Stimulated activated CD4-positive, alpha-beta T cell treated with anti-CD3 and anti-CD28 coated beads, Interleukin-12 subunit alpha, Interleukin-12 subunit beta, amount 100 ng/mL, for 48 hours (primary cell): ENCODE measurements at regions not wholly inside any gene's neighbourhood (a gene's known extent, or its start where the extent isn't known, plus 50 kb on each side); places are given as distances from the start of the nearest gene placed in this dataset.

ENCODE experiments used
- DNase-seq, 3 donors: peaks; one replicate each; pipeline ENCODE4 v3.0.0-alpha.2; 2020; ENCODE audit warnings: low read depth in 2 of 3, low spot score in 1 of 3

DNA sequence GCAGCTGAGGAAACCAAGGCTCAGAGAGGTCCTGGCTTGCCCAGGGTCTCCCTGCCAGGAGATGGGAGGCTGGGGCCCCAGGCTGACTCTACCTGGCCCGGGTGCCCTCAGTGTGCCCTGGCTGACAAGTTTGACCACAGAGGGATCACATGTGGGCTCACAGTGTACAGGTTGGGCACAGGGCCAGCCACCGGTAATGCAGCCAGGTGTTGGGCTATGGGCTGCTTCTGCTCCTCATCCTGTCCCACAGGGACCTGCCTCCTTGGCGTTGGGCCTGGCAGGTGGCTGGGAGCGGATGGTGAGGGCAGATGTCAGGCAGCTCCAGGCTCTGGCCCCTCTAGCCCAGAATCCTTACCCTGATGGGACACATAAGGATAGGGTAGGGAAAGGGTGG, 250.5 kb downstream of the LOXHD1 start:
- DNase-seq: no peak

DNA sequence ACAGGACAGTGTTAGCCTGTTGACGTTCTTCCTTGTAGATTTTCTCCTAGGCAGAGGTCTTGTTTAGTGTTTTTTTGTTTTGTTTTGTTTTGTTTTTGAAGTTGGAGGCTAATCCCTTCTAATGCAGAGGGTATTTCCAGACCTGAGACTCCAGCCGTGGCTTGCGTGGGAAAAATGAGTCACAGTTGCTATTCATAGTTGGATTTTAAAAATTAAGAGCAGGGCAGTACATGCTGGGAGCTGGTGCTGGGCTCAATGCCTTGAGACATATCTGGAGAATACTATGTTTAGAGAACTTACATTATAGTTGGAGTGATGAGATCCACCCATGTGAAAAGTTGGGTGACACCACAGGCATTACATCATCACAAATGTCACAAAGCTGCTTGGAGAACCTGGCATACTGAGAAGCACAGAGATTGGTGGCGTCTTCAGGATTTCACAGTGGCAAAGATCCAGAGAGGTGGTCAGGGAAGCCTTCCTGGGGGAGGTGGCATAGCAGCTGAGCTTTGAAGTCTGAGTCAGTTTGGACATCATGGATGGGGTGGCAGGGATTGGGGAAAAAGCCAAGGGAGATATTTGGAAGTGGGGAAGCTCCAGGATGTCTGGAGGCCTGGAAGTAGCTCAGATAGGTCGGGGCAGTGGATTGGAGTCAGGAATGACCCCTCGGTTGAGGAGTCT, 249.4 kb downstream of the LOXHD1 start:
- DNase-seq: no peak

DNA sequence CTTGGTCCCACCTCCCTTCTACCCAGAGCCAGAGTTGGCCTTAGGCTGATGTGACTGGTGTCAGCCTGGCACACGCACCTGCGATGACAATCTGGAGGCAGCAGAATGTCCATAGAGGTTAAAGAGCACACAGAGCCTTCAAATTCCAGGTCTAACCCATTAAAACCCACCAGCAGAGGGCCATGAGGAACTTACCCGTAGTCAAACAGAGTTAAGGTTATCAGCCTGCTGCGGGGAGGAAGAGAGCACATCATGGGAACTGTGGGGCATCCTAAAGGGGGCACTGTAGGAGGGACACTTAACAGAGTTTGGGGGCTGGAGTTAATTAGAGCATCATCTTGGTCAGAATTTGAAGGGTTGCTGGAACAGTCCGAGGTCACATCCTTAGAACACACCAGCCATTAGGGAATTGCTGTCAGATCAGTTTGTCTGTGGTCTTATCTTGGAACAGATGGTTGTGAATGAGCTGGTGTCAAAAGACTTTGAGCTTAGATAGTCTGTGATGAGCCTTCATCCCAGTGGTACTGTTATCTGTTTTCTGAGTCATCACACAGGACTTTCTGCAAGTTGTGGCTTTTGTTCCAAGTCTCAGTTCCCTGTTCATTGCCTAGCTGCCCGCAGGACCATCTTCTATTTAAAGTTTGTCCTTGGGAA, 248.6 kb downstream of the LOXHD1 start:
- DNase-seq: no peak

DNA sequence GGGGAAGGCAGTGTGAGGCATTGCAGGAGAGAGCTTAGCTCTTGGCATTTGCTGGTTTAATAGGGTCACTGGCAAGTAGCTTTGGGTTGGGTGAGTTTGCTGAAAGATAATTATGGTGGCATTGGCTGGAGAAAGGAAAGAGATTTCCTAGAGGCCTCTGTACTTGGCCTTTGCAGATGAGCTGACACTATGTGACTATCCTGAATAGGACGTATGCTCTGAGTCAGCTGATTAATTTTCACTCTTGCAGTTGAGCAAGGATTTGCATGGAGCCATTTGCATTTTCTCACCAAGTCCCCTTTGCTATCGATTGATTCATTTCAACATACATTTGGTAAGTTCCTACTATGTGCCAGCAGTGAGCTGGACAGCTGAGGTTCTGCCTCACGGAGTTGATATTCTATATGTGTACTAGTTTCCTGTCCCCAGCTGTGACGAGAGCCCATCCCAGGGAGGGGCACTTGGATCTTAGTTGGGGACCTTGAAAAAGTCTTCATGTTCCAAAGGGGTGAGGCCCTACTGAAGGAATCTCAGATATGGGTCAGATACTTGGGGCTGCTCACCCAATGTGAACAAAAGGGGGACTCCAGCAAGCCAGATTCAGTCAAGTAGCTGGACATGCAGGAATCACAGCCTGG, 245.7 kb downstream of the LOXHD1 start:
- DNase-seq: no peak

DNA sequence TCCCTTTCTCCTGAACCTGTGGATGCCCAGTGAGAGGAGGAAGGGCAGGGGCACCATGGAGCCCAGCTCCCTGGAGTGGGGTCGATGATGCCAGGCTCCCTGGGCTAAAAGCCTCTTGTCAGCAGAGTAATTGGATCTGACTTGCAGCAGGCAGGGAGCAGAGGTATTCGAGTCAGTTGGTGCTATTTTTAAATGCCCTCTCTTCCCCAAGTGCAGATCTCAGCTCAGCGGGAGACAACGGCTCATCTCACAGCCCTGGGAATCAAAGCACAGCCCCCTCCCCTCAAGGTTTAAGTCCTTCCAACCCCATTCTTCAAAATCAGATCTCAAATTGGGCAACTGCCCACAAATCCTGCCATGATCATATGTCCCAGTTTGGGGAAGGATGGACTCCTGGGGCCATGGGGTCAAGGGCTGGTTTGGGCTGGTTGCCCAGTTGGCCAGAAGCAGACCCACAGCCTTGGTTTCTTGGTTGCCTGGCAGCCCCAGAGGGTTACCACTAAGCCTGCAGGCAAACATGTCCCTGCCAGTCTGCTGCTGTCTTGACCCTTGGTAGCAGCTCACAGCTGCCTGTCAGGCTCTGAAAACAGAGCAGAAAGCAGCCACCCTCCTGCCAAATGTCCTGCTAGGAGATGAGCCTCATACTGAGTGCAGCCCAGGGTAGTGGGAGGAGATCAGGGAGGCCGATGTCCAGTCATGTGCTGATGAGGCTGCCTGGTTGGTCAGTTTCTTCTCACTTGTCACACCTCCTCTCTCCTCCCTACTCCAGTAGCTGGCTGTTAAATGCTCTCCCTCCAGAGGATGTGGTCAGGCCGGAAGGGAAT, 244.9 kb downstream of the LOXHD1 start:
- DNase-seq: no peak

DNA sequence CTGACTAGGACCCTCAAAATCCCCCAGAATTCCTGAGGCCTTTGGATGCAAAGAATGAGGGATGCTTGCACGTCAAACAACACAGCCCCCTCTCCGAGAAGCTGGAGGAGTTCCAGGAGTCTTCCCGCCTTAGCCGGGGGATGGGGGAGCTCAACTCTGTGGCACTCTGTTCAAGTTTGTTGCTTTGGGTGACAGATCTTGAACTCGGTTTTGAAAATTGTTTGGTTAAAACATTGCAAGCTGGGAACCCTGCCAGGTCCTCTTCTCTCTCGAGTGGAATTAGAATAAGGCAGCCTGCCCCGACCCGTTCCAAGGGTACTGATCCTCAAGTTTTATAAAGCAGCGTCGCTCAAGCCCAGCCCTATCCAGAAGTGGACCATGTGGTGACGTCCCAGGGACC, 244.1 kb downstream of the LOXHD1 start:
- no peak for DNase-seq

DNA sequence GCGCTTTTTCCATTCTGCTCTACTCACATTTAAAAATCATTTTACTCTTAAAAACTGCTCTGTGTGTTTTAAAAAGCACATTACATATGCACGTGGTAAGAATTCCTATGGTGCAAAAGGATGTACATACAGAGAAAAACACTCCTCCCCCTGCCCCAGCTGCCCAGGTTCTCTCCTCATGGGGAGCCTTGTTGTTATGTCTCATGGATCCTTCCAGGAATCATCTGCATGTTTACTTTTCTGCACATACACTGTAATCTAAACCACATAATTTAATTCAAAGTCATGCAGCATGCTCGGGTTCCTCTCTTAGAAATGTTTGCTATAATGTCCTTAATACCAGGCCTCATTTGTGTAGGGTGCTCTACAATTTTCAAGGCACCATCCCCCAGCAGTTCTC, 243.3 kb downstream of the LOXHD1 start:
- DNase-seq: no peak

DNA sequence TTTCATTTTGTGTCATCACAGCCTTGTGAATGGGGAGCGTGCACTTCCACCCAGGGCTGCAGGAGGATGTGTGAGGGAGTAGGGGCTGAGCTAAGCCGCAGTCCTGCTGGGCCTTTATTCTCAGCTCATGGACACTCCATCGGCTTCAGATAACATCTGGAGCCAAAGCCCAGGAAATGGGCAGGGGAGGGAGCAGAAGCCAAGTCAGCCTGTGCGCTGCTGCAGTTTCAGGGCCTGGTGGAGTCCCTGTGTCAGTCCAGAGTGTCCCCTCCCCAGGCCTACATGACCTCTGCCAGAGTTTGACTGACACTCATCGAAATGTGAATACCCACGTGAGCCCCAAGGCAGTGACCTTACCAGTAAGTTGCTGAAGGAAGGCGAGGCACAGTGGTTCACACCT, 242.2 kb downstream of the LOXHD1 start:
- DNase-seq: no peak

DNA sequence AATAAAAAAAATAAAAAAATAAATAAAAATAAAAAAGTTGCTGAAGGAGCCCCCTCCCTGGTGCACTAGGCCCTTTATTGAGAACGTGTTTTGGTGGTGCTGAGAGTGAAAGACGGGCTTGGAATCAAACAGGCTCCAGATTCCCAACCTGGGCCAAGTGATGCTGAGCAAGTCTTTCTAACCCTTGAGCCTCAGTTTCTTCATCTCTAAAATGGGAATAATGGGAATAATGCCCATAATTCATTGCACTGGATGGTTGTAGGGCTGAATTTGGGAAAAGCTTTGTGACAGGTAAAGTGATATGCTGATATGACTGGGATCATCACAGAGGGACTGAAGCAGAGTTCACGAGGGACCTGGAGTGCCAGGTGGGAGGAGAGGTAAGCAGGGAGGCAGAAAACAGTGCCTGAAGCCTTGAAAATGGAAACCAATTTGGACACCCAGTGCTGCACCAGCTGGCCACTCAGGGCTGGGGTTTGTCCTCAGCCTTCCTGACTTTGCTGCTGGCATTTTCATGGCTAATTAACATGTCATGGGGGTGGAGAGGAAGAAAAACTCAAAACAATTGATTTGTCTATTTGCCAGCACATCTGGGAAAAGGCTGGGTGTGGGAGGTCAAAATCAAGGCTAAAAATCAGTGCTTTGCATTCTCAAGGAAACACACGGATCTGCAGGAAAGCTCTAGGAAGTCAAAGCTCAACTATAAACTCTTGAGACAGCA, 241.3 kb downstream of the LOXHD1 start:
- DNase-seq: no peak

DNA sequence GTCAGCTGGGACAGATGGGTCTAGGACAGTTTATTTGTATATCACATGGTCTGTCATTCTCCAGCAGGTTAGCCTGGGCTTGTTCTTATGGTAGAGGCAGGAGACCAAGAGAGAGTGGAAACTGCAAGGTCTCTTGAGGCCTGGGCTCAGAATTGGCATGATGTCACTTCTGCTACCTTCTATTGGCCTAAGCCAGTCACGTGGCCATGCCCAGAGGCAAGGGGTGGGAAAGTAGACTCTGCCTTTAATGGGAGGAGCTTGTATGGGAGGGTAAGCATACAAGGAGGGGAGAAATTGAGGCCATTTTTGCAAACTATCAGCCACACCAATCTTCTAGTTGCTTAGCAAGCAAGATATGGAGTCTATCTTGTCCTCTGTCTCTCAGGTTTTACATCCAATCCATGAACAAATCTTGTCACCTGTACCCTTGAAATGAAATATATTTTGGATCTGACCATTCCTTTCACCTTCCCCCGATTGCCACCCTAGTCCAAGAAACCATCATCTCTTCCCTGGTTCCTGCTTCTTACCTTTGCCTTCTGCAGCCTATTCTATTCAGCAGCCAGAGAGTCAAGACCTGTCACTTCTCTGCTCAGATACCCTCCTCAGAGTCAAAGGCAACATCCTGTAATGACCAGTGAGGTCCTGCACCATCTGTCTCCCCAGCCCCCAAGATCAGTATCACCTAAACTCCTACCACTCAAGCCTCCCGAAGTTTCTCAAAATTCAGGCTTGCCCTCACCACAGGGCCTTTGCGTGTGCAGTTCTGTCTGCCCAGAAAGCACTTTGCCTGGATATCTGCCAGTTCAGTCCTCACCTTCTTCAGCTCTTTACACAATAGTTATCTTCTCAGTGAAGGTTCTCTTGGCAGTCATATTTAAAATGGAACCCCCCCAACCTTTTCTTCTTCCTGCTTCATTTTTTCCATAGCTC, 240.0 kb downstream of the LOXHD1 start:
- no peak for DNase-seq

DNA sequence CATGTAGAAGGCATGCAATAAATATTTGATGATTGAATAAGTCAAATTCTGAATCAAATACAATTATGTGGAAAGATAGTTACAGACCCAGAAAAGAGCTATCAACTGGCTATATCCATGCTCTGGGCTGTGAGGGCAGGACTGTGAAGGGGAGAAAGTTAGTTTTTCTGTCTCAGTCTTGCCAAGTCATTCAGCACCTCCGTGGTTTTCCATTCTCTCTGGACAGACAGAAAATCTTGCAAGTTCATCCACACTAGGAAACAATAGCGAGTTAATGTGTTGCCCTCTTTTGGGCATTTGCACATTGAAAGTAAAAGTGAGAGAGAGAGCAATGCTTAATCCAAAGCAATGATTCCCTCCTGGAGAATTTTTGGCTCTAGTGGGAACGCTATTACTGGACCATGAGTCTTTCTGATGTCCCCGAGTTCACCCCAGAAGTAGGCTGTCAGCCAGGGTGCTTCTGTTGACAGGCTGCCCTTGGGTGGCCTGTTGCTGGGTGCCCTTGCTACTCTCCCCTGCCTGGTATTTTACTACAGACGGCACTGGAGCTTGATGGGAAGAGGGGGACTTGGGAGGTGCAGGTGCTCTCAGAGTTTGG, 238.3 kb downstream of the LOXHD1 start:
- no peak for DNase-seq

DNA sequence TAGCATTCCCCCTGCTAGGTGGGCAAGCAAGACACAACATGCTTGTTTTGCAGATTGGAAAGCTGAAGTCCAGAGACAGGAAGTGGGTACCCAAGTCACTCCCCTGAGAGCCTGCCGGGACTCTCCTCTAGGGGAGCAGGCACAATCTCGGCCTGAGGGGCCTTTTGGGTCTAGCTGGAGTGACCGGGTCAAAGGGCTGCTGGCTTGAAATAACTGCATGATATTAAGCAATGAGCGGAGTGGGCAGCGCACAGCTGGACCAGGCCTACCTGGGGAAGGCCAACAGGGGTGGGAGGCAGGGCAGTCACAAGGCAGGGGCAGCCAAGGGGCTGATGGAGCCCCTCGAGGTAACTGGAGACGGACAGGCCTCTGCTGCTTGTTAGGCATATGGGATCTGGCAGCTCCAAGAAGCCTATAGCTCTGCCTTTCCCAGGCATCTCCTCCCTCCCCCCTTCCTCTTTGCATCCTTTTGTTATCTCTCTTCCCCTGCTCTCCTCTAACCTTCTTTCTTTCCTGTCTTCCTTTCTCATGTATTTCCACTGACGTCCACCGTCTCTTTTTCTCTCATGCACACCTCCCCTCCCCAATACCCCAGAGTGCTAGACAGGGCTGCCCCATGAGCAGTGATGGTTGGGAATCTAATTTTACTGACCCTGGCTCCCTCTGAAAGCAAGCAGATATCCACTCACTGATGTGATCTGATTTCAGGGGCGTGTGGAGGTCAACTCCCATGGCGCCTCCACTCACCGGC, 237.5 kb downstream of the LOXHD1 start:
- DNase-seq: no peak

DNA sequence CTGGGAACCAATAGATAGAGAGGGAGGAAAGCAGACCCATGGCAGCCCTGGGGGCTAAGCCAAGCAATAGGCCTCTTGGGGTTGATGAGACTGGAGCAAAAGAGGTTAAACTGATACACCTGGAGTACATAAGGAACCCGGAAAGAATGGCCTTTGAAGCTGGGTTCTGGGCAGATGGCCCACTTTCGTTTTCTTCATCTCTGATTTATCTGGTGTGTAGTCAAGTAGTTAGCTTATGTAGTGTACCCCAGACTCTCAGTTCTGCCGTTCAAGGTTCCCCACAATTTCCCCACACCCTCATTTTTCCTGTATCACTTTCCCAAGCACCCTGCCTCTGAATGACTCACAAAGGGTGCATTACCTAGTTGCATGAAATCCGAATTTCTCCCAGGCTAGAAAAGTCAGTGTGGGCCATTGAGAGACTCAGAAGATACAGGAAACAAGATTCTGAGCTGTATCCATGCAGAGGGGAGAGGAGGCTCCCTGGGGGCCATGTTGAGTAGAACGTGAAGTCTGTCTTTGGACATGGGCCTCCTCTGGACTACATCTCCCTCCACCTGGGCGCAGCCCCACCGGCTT, 235.0 kb downstream of the LOXHD1 start:
- no peak for DNase-seq

DNA sequence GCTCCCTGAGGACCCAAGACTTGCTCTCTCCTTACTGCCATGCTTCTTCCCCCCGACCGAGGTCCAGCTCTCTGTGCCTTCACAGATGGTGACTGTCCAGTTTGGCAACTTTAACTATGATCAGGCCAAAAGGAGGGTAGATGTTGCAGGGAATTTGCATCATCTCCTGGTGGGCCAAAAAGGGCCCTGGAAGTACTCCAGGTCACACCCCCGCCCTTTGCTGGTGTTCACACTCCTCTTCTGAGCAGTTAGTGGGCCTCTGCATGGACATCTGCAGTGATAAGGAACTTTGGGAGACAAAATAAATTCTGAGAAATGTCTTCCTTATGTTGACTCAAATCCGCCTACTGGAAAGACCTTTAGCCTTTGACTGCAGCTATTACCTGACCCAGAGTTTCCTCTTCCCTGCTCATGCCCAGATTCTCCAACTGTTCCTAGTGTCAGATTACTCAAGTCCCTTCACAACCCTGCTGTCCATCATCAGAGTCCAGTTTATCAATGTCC, 234.4 kb downstream of the LOXHD1 start:
- DNase-seq: no peak

DNA sequence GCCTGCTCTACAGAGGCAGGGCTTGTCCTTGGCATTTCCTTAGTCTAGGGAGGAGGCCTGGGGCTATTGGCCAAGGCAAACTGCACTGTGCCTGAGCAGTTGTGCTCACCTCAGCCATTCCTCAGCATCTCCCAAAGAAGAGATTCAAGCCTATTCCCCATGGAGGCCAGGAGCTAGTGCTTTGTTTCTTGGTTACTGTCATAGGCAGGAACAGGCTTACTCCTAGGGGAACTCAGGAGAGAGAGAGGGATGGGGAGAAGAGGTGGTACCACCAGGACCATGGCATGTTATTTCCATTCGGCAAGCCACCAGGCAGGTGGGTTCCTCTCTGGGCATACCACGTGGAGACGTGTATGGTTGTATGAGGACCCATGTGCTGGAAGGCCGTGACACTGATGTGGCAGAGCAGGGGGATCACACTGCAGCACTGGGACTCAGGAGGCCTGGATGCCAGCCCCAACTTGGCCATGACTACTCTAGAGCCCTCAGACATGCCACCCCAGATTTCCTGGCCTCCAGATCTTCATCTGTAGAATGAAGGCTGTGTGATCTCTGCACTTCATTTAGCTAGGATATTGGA, 233.7 kb downstream of the LOXHD1 start:
- no peak for DNase-seq

DNA sequence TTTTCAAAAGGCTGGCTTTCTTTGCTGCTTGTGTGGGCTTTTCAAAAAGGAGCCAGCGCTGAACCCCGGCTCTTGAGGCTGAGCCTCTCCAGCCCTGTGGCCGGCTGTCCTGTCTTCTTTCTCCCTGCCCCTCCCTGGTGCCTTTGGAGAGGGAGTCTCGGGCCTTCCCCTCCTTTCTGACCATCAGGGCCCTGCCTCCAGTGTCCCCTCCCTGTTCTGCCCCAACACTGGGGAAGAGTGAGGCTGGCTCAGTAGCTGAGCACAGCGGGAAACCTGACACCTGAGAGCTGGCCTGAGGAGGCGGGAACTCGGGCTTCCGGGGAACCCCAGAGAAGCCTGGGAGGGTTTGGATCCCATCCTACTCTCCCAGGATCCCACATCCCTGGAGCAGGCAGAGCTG, 232.1 kb downstream of the LOXHD1 start:
- no peak for DNase-seq

DNA sequence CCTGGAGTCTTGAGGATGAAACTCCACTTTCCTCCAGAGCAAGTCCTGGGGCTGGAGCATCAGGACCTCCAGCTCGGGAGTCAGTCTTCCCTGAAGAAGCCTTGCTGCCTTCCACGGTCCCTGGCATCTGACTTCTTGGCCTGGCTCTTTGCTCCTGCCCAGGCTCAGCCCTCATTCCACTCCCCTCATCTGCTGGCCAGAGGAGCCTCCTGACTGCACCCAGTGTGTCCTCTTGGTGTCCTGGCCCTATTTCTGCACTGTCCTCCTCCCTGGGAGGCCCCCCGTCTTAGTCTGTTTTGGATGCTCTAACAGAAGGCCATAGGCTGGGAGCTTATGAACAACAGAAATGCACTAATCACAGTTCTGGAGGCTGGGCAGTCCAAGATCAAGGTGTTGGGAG, 231.5 kb downstream of the LOXHD1 start:
- DNase-seq: no peak
